Effector memory CD4-positive, alpha-beta T cell (primary cell): ENCODE measurements at regions not wholly inside any gene's neighbourhood (a gene's known extent, or its start where the extent isn't known, plus 50 kb on each side); places are given as distances from the start of the nearest gene placed in this dataset.

Experiments
- DNase-seq, 3 donors: peaks; one replicate each; pipeline ENCODE4 v3.0.0-alpha.2; 2020
- H3K27ac ChIP-seq: 2 replicates; pipeline ENCODE4 v1.7.0; 2013; ENCODE audit warnings: mild to moderate bottlenecking, low read length, moderate library complexity; ENCODE audit not compliant: insufficient read depth, poor library complexity, severe bottlenecking
- H3K27me3 ChIP-seq: replicated peaks from 2 replicates; pipeline ENCODE4 v1.7.0; 2013; ENCODE audit warnings: mild to moderate bottlenecking, low read length; ENCODE audit not compliant: insufficient read depth, control insufficient read depth, poor library complexity, severe bottlenecking
- H3K36me3 ChIP-seq: 2 replicates; pipeline ENCODE4 v1.7.0; 2013; ENCODE audit warnings: mild to moderate bottlenecking, low read length, moderate library complexity; ENCODE audit not compliant: control insufficient read depth, insufficient read depth
- H3K4me1 ChIP-seq: 2 replicates; pipeline ENCODE4 v1.7.0; 2013; ENCODE audit warnings: low read length, mild to moderate bottlenecking; ENCODE audit not compliant: control insufficient read depth, insufficient read depth, poor library complexity, severe bottlenecking
- H3K4me3 ChIP-seq: 2 replicates; pipeline ENCODE4 v1.7.0; 2013; ENCODE audit warnings: low read length, low read depth, mild to moderate bottlenecking; ENCODE audit not compliant: insufficient read depth, poor library complexity, severe bottlenecking
- H3K9me3 ChIP-seq: 2 replicates; pipeline ENCODE4 v1.7.0; 2013; ENCODE audit warnings: mild to moderate bottlenecking, low read length, moderate library complexity; ENCODE audit not compliant: control insufficient read depth

- Histone ChIP-seq H3K4me1 (no peaks in the 10 kb centered on the region), H3K9me3 (no peaks in the 10 kb centered on the region), H3K27ac (no peak overlapping the region), H3K36me3 (no peaks in the 10 kb centered on the region), H3K4me3 (no peak overlapping the region), H3K27me3 (no peaks in the 10 kb centered on the region)
- DNase-seq: no peak
Observed at GRCh38 chr3:104816008-104816407, 550.7 kb upstream of the ALCAM start.

DNA sequence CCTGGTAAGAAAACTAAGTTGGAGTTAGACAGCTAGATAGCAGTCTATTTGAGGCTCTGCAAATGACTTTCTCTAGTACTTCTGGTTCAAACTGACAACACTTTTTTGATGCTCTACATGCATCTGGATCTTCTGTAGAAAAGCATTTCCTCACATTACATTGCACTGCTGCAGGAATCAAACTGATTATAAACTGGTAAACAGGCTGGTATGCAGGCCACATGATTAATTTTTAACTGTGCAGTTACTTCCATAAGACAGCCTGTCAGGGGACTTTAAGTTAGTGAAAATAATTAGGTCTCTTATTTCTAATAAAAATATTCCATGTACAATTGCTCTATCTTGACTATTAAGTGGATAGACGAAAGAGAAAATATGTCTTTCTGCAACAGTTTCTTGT, 550.0 kb upstream of the ALCAM start:
- no peak for DNase-seq
- no peaks in the 10 kb centered on the region for H3K36me3 ChIP-seq
- H3K9me3 ChIP-seq: no peaks in the 10 kb centered on the region
- no peak overlapping the region for H3K4me3 ChIP-seq
- no peaks in the 10 kb centered on the region for H3K27me3 ChIP-seq
- no peak overlapping the region for H3K27ac ChIP-seq
- H3K4me1 ChIP-seq: no peaks in the 10 kb centered on the region

- H3K36me3 ChIP-seq: no peaks in the 10 kb centered on the region
- DNase-seq: no peak
- no peak overlapping the region for H3K4me3 ChIP-seq
- H3K27me3 ChIP-seq: no peaks in the 10 kb centered on the region
- H3K9me3 ChIP-seq: no peaks in the 10 kb centered on the region
- no peaks in the 10 kb centered on the region for H3K4me1 ChIP-seq
- no peak overlapping the region for H3K27ac ChIP-seq
Observed at GRCh38 chr3:104819333-104819732, 547.4 kb upstream of the ALCAM start.

GRCh38 chr3:104820959-104821358, 545.8 kb upstream of the ALCAM start:
- H3K4me3 ChIP-seq: no peak overlapping the region
- DNase-seq: no peak
- H3K36me3 ChIP-seq: no peaks in the 10 kb centered on the region

GRCh38 chr3:104825116-104825515, 541.6 kb upstream of the ALCAM start:
- H3K36me3 ChIP-seq: no peaks in the 10 kb centered on the region
- H3K9me3 ChIP-seq: no peaks in the 10 kb centered on the region
- H3K27me3 ChIP-seq: no peaks in the 10 kb centered on the region
- H3K27ac ChIP-seq: no peak overlapping the region
- H3K4me3 ChIP-seq: no peak overlapping the region
- H3K4me1 ChIP-seq: no peaks in the 10 kb centered on the region
- DNase-seq: no peak

More at GRCh38 chr3:104820959-104821358, 545.8 kb upstream of the ALCAM start:
- H3K9me3 ChIP-seq: no peaks in the 10 kb centered on the region
- H3K4me1 ChIP-seq: no peaks in the 10 kb centered on the region
- H3K27me3 ChIP-seq: no peaks in the 10 kb centered on the region
- no peak overlapping the region for H3K27ac ChIP-seq

GRCh38 chr3:104831071-104831470, 535.6 kb upstream of the ALCAM start:
- Histone ChIP-seq H3K4me3 (no peak overlapping the region), H3K36me3 (no peaks in the 10 kb centered on the region), H3K27ac (no peak overlapping the region), H3K27me3 (no peaks in the 10 kb centered on the region), H3K9me3 (no peaks in the 10 kb centered on the region), H3K4me1 (no peaks in the 10 kb centered on the region)
- DNase-seq: no peak

DNA sequence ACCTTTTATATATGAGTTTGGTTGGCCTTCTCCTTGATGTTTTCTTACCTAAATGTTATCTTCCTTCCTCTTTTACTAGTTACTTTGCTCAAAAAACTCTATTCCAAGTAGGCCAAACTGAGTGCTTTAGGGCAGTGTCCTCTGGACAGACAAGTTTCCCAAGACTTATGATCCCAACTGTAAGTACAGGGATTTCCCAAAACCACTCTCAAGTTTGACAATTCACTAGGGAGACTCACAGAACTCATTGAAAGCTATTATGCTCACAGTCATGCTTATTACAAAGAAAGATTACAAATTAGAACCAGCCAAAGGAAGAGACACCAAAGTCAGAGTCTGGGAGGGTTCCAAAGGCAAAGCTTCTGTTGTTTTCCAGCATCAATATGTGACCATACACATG, 534.2 kb upstream of the ALCAM start:
- H3K27me3 ChIP-seq: no peaks in the 10 kb centered on the region
- H3K4me1 ChIP-seq: no peaks in the 10 kb centered on the region
- H3K36me3 ChIP-seq: no peaks in the 10 kb centered on the region
- H3K9me3 ChIP-seq: no peaks in the 10 kb centered on the region
- H3K27ac ChIP-seq: no peak overlapping the region
- no peak overlapping the region for H3K4me3 ChIP-seq
- DNase-seq: no peak

DNA sequence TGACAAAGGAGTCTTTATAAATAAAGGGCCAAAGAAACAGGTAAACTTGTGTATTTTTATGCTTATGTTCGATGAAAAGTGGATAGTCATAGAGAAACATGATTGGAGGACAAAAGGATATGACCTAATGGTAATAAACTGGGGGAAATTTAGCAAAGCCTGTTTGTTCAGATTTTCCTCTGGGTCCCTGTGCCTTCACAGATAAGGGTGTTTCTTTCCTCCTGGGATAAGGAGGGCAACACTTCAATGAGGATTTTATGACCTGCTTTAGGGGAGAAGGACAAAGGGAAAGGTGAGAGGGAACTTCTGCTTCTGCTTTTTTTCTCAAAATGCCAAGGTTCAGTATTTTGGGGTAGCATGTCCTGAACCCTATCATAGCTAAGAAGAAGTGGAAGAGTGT, 531.3 kb upstream of the ALCAM start:
- no peaks in the 10 kb centered on the region for H3K9me3 ChIP-seq
- no peak overlapping the region for H3K4me3 ChIP-seq
- no peaks in the 10 kb centered on the region for H3K27me3 ChIP-seq
- H3K27ac ChIP-seq: no peak overlapping the region
- H3K36me3 ChIP-seq: no peaks in the 10 kb centered on the region
- no peak for DNase-seq
- no peaks in the 10 kb centered on the region for H3K4me1 ChIP-seq

DNA sequence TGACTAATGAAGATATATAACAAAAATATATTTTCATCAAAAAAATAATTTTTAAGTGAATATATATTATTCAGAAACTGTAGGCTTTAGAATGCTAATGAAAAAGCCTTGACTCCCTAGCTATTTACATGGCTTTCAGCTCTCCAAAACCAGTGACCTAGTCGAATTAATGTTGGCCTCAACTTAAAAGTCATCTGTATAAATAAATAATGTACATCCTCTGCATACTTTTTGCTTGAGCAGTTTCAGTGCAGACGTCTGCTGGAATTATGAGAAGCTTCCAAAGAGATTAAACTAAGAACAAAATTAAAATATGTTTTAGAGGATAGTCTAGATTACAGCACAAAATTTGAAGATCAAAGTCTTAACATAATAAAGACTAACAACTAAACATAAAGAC, 520.4 kb upstream of the ALCAM start:
- Histone ChIP-seq H3K36me3 (no peaks in the 10 kb centered on the region), H3K4me1 (no peaks in the 10 kb centered on the region), H3K27ac (no peak overlapping the region), H3K9me3 (no peaks in the 10 kb centered on the region), H3K4me3 (no peak overlapping the region), H3K27me3 (no peaks in the 10 kb centered on the region)
- DNase-seq: no peak

DNA sequence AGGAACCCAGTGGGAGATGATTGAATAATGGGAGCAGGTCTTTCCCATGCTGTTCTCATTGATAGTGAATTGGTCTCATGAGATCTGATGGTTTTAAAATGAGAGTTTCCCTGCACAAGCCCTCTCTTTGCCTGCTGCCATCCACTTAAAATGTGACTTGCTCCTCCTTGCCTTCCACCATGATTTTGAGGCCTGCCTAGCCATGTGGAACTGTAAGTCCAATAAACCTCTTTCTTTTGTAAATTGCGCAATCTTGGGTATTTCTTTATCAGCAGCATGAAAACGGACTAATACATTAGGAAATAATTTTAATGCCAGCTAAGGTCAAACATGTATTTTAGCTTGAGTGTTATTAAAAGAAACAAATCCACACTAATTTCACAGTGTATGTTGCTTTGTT, 517.6 kb upstream of the ALCAM start:
- no peaks in the 10 kb centered on the region for H3K36me3 ChIP-seq

DNA sequence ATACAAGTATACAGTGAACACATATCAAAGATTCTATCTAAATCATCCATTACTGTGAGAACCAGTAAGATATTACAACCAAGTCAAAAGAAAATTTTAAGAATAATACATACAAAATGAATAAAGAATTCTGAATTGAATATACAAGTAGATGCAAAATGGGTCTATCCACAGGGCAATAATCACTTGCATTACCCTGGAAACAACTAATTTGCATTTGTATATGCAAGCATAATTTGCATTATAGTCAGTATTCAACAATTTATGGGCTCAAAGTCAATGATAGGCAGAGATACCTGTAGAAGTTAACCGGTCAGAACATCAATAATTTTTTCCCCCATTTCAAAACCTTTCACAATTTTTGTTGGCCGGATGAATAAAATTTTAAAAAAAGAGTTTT, 512.2 kb upstream of the ALCAM start:
- no peaks in the 10 kb centered on the region for H3K9me3 ChIP-seq
- no peak for DNase-seq
- no peaks in the 10 kb centered on the region for H3K36me3 ChIP-seq
- no peaks in the 10 kb centered on the region for H3K4me1 ChIP-seq
- H3K27me3 ChIP-seq: no peaks in the 10 kb centered on the region
- H3K27ac ChIP-seq: no peak overlapping the region
- H3K4me3 ChIP-seq: no peak overlapping the region

More for the DNA sequence above, 517.6 kb upstream of the ALCAM start:
- DNase-seq: no peak
- Histone ChIP-seq H3K9me3 (no peaks in the 10 kb centered on the region), H3K4me1 (no peaks in the 10 kb centered on the region), H3K27ac (no peak overlapping the region), H3K27me3 (no peaks in the 10 kb centered on the region), H3K4me3 (no peak overlapping the region)
